K562 (cell line): ENCODE measurements at regions not wholly inside any gene's neighbourhood (a gene's known extent, or its start where the extent isn't known, plus 50 kb on each side); places are given as distances from the start of the nearest gene placed in this dataset.
A peak's percentile ranks its signal among the peaks of the same experiment; 100 is the strongest.

Source experiments
- ATAC-seq: fragments of 200-7000 bp; cut with Tn5 transposase; 3 replicates; pipeline ENCODE4 v1.9.1; 2020; ENCODE audit warnings: moderate library complexity
- BruUV-seq: library from RNA; stranded (reverse); fragments of 400-500 nt; replicated peaks from 2 replicates; lab custom pipeline; 2021; lab: Mats Ljungman, UMichigan
- CTCF ChIA-PET: fragments of 300-600 bp; formaldehyde crosslinking; extraction: SDS; loops from one replicate; lab custom pipeline; 2021; ENCODE audit warnings: low intra/inter-chr PET ratio; lab: Yijun Ruan, JAX
- POLR2A ChIA-PET: fragments of 300-600, 350-650 bp; sonication (Branson Sonifier 250); formaldehyde crosslinking; extraction: SDS; loops from one replicate; lab custom pipeline; 2021; ENCODE audit warnings: antibody characterized with exemption, inconsistent platforms; lab: Yijun Ruan, JAX
- DNase-seq, 4 experiments: peaks; one replicate each; pipeline versions ENCODE4 v3.0.0 to v3.0.0-alpha.2; 2011 to 2018; ENCODE audit warnings: low spot score in 3 of 4, mixed read lengths in 3 of 4; ENCODE audit errors: extremely low read depth in 1 of 4
- FAIRE-seq: peaks from 2 replicates; lab custom pipeline; 2011; peaks lifted over from hg19 to GRCh38; lab: Jason Lieb, UNC
- H2AFZ ChIP-seq: 2 replicates; pipeline ENCODE4 v1.6.0; 2011; ENCODE audit warnings: low read depth, low read length, control low read depth, inconsistent platforms
- H3K27ac ChIP-seq: fragments of 200-600 bp; 3 replicates; pipeline ENCODE4 v1.8.0; 2011; ENCODE audit warnings: low read depth, mild to moderate bottlenecking, control low read depth, inconsistent platforms, low read length, moderate library complexity, mixed read lengths; ENCODE audit errors: extremely low read depth
- H3K27me3 ChIP-seq, 2 experiments: fragments of 300-600 bp in 1 of 2; 2 replicates in 1 of 2; 3 replicates in 1 of 2; pipeline versions ENCODE4 v1.6.0 to v1.8.0; 2011; ENCODE audit warnings: inconsistent platforms in 2 of 2, low read length in 2 of 2, mild to moderate bottlenecking in 1 of 2, mixed read lengths in 1 of 2, moderate library complexity in 1 of 2; ENCODE audit not compliant: control insufficient read depth in 2 of 2, insufficient read depth in 2 of 2
- H3K36me3 ChIP-seq: fragments of 300-600 bp; 3 replicates; pipeline ENCODE4 v1.8.0; 2011; ENCODE audit warnings: mild to moderate bottlenecking, low read length, inconsistent platforms; ENCODE audit not compliant: control insufficient read depth, insufficient read depth
- H3K4me1 ChIP-seq, 2 experiments: fragments of 200-600 bp in 1 of 2; replicated peaks in 1 of 2; 2 replicates in 1 of 2; 3 replicates in 1 of 2; pipeline versions ENCODE4 v1.5.1 to v1.8.0; 2011; ENCODE audit warnings: inconsistent platforms in 2 of 2, low read length in 2 of 2, mild to moderate bottlenecking in 1 of 2, mixed read lengths in 1 of 2, moderate library complexity in 1 of 2; ENCODE audit not compliant: control insufficient read depth in 2 of 2, insufficient read depth in 2 of 2
- H3K4me2 ChIP-seq: 2 replicates; pipeline ENCODE4 v1.6.1; 2011; ENCODE audit warnings: low read length, control low read depth, inconsistent platforms, mixed read lengths; ENCODE audit not compliant: insufficient read depth
- H3K4me3 ChIP-seq: fragments of 200-600 bp; sonication (generic), shearing (Covaris generic); 2 replicates; pipeline ENCODE4 v1.5.1; 2016; ENCODE audit warnings: control low read depth, inconsistent platforms
- H3K79me2 ChIP-seq: fragments of 200-600 bp; 3 replicates; pipeline ENCODE4 v1.8.0; 2011; ENCODE audit warnings: low read length, inconsistent platforms; ENCODE audit not compliant: control insufficient read depth, insufficient read depth
- H3K9ac ChIP-seq, 2 experiments: 2 replicates each; pipeline versions ENCODE4 v1.6.0 to v1.6.1; 2011; ENCODE audit warnings: low read depth in 2 of 2, low read length in 2 of 2, control low read depth in 1 of 2, inconsistent platforms in 1 of 2, mild to moderate bottlenecking in 1 of 2, mixed read lengths in 1 of 2; ENCODE audit not compliant: insufficient read depth in 1 of 2
- H3K9me1 ChIP-seq: one replicate; pipeline ENCODE4 v1.6.0; 2011; ENCODE audit warnings: inconsistent platforms, mild to moderate bottlenecking, low read length, moderate library complexity; ENCODE audit not compliant: control insufficient read depth, insufficient read depth
- H3K9me3 ChIP-seq: replicated peaks from 2 replicates; pipeline ENCODE4 v1.5.1; 2011; ENCODE audit warnings: low read depth, low read length, inconsistent platforms; ENCODE audit not compliant: control insufficient read depth, insufficient read depth
- H4K20me1 ChIP-seq: replicated peaks from 2 replicates; pipeline ENCODE4 v1.6.1; 2011; ENCODE audit warnings: low read length, inconsistent platforms, mixed read lengths; ENCODE audit not compliant: control insufficient read depth, insufficient read depth
- E2F8 ChIP-seq: fragments of 450-650 bp; IDR thresholded peaks from 2 replicates; pipeline ENCODE4 v1.7.1; 2018; ENCODE audit warnings: mild to moderate bottlenecking, low read depth; ENCODE audit not compliant: partially characterized antibody
- EGR1 ChIP-seq: fragments of 450-650 bp; conservative IDR thresholded peaks from 2 replicates; pipeline ENCODE4 v1.6.1; 2017; ENCODE audit warnings: mild to moderate bottlenecking
- IRF9 ChIP-seq: fragments of 450-650 bp; IDR thresholded peaks from 2 replicates; pipeline ENCODE4 v1.6.1; 2016; ENCODE audit warnings: missing biosample characterization, missing genetic modification characterization
- PTTG1 ChIP-seq: fragments of 450-650 bp; IDR thresholded peaks from 2 replicates; pipeline ENCODE4 v1.6.1; 2016; ENCODE audit warnings: low read depth, mild to moderate bottlenecking, missing genetic modification characterization, missing compliant biosample characterization
- RCOR1 ChIP-seq, 2 experiments: IDR thresholded peaks; 2 replicates each; pipeline ENCODE4 v1.6.1; 2012; ENCODE audit warnings: low read depth in 2 of 2, low read length in 2 of 2, borderline replicate concordance in 1 of 2, improper control_type of control experiment in 1 of 2
- RFX5 ChIP-seq: IDR thresholded peaks from 2 replicates; pipeline ENCODE4 v1.6.1; 2011; ENCODE audit warnings: low read depth, mild to moderate bottlenecking, improper control_type of control experiment, low read length
- WGBS: fragments of 100-300 bp; shearing (Covaris generic); methylation state at CpG from one replicate; pipeline ENCODE4 v1.1.6; 2016; ENCODE audit warnings: low coverage, mixed read lengths; ENCODE audit not compliant: insufficient coverage; ENCODE audit errors: missing lambda C conversion rate; 5-methylcytosine and 5-hydroxymethylcytosine counted together
- in situ Hi-C: fragments of 300-500 bp; cut with MboI; formaldehyde crosslinking; loops from 4 replicates; pipeline ENCODE4 v1.15.0; 2018; ENCODE audit warnings: inconsistent platforms, mixed read lengths
- intact Hi-C: fragments of 100-400 bp; cut with micrococcal nuclease; formaldehyde crosslinking; loops from 2 replicates; pipeline ENCODE4 v1.14.2; 2022

GRCh38 chr3:187987924-187988323 lies 166.0 kb upstream of the LPP start:
- H2AFZ ChIP-seq = no peak overlapping the region
- H3K36me3 ChIP-seq = no peaks in the 10 kb centered on the region
- DNase-seq (no peak), ATAC-seq (no peak), FAIRE-seq (no peak)
- no peaks in the 10 kb centered on the region for H3K9me1 ChIP-seq
- H3K4me3 ChIP-seq = no peak overlapping the region
- no peaks in the 10 kb centered on the region for H4K20me1 ChIP-seq
- no peak overlapping the region for H3K9ac ChIP-seq
- ChIA-PET POLR2A (no interaction called here), CTCF (no interaction called here)
- peaks cover 0 to 5% of the 10 kb centered on the region in 2 experiments; a peak in 1 of 5 replicates for H3K27me3 ChIP-seq
- H3K9me3 ChIP-seq = no peaks in the 10 kb centered on the region
- WGBS = 10% methylated on average over 4 of the region's 4 CpGs
- no peaks in the 10 kb centered on the region for H3K79me2 ChIP-seq
- peak; percentile 26; the same call in 1 of the 2 replicates for TF ChIP-seq EGR1
- no peak for TF ChIP-seq PTTG1 (tag)
- no peak for TF ChIP-seq RCOR1 (IDR thresholded peaks at IDR 0.05; ENCODE audit: borderline replicate concordance in 1 of 2, low read depth in 2 of 2, low read length in 2 of 2)
- TF ChIP-seq IRF9 (tag) = no peak
- TF ChIP-seq E2F8 = no peak
- TF ChIP-seq RFX5 = no peak
- intact Hi-C loops (loop anchor here (10.0 kb wide), 1 partner anchor 243 kb away; the partner anchor contains the start of gene BCL6), in situ Hi-C loops (no loop called here)
- no peak overlapping the region for H3K27ac ChIP-seq
- no TSS peak for BruUV-seq
- H3K4me1 ChIP-seq = peaks cover 0 to 17% of the 10 kb centered on the region in 2 experiments; a peak in 3 of 5 replicates
- no peak overlapping the region for H3K4me2 ChIP-seq
